Stimulated activated CD4-positive, alpha-beta T cell treated with anti-CD3 and anti-CD28 coated beads, Interleukin-4, amount 100 ng/mL, for 4 hours (primary cell): ENCODE measurements at regions not wholly inside any gene's neighbourhood (a gene's known extent, or its start where the extent isn't known, plus 50 kb on each side); places are given as distances from the start of the nearest gene placed in this dataset.

ENCODE experiments used
- DNase-seq, 2 experiments: peaks; one replicate each; pipeline ENCODE4 v3.0.0-alpha.2; 2020

- no peak for DNase-seq
These were observed 78.4 kb upstream of the WNT4 start for GRCh38 chr1:22221233-22221780.

- no peak for DNase-seq
These were observed 79.8 kb upstream of the WNT4 start for GRCh38 chr1:22222723-22223122.

GRCh38 chr1:22223176-22223575, 80.3 kb upstream of the WNT4 start:
- no peak for DNase-seq

- DNase-seq, result no peak
These were observed 81.2 kb upstream of the WNT4 start for GRCh38 chr1:22224091-22224490.

- DNase-seq, result no peak
These were observed 81.7 kb upstream of the WNT4 start for GRCh38 chr1:22224631-22225030.

- no peak for DNase-seq
These were observed 83.1 kb upstream of the WNT4 start for GRCh38 chr1:22225858-22226589.

GRCh38 chr1:22228074-22228473, 85.2 kb upstream of the WNT4 start:
- no peak for DNase-seq

- no peak for DNase-seq
These were observed 85.6 kb upstream of the WNT4 start for GRCh38 chr1:22228505-22228911.

- DNase-seq, result no peak
These were observed 86.5 kb upstream of the WNT4 start for GRCh38 chr1:22229379-22229778.

- no peak for DNase-seq
These were observed 88.2 kb upstream of the WNT4 start for GRCh38 chr1:22231068-22231593.

- no peak for DNase-seq
These were observed 89.2 kb upstream of the WNT4 start for GRCh38 chr1:22231995-22232690.

GRCh38 chr1:22233222-22233621, 90.3 kb upstream of the WNT4 start:
- DNase-seq, result no peak

GRCh38 chr1:22234476-22235030, 91.7 kb upstream of the WNT4 start:
- DNase-seq, result no peak

- no peak for DNase-seq
These were observed 93.3 kb upstream of the WNT4 start for GRCh38 chr1:22236166-22236565.

- DNase-seq, result no peak
These were observed 94.0 kb upstream of the WNT4 start for GRCh38 chr1:22236900-22237299.

- no peak for DNase-seq
These were observed 94.7 kb upstream of the WNT4 start for GRCh38 chr1:22237433-22238093.

- no peak for DNase-seq
These were observed 95.7 kb upstream of the WNT4 start for GRCh38 chr1:22238356-22239224.

- DNase-seq, result no peak
These were observed 96.5 kb upstream of the WNT4 start for GRCh38 chr1:22239378-22239777.

- no peak for DNase-seq
These were observed 98.4 kb upstream of the WNT4 start for GRCh38 chr1:22241250-22241649.

GRCh38 chr1:22241811-22242210, 98.9 kb upstream of the WNT4 start:
- DNase-seq, result no peak

GRCh38 chr1:22245100-22245650, 102.3 kb upstream of the WNT4 start:
- no peak for DNase-seq

GRCh38 chr1:22245726-22246125, 102.8 kb upstream of the WNT4 start:
- DNase-seq, result no peak
